Brain microvascular endothelial cell (primary cell): ENCODE measurements at regions not wholly inside any gene's neighbourhood (a gene's known extent, or its start where the extent isn't known, plus 50 kb on each side); places are given as distances from the start of the nearest gene placed in this dataset.
A peak's percentile ranks its signal among the peaks of the same experiment; 100 is the strongest.

Source experiments
- DNase-seq: peaks from one replicate; pipeline ENCODE4 v3.0.0-alpha.2; 2020
- H3K27ac ChIP-seq: fragments of 250-450 bp; sonication (Bioruptor Pico); 2 replicates; pipeline ENCODE4 v1.5.1; 2020; ENCODE audit warnings: mild to moderate bottlenecking, moderate library complexity
- H3K27me3 ChIP-seq: fragments of 250-450 bp; sonication (Bioruptor Pico); replicated peaks from 2 replicates; pipeline ENCODE4 v1.5.1; 2020; ENCODE audit warnings: mild to moderate bottlenecking
- H3K36me3 ChIP-seq: fragments of 250-450 bp; sonication (Bioruptor Pico); replicated peaks from 2 replicates; pipeline ENCODE4 v1.5.1; 2020; ENCODE audit warnings: mild to moderate bottlenecking
- H3K4me3 ChIP-seq: 2 replicates; pipeline ENCODE4 v1.5.1; 2011; ENCODE audit warnings: low read depth, mild to moderate bottlenecking, control low read depth, low read length, moderate library complexity
- CTCF ChIP-seq: IDR thresholded peaks from 2 replicates; pipeline ENCODE4 v1.5.1; 2011; ENCODE audit warnings: low read depth, mild to moderate bottlenecking, moderate library complexity, low read length, control low read depth, inconsistent platforms; ENCODE audit errors: missing control alignments
- in situ Hi-C: cut with HindIII; loops from 2 replicates; pipeline ENCODE4 v1.10.0; 2017; ENCODE audit warnings: low sequenced_read_pairs, low pct_ligation_motif_present

- no peaks in the 10 kb centered on the region for H3K36me3 ChIP-seq
- no peak overlapping the region for H3K4me3 ChIP-seq
- TF ChIP-seq CTCF: no peak
- in situ Hi-C loops: no loop called here
- no peak for DNase-seq
- no peak overlapping the region for H3K27ac ChIP-seq
- H3K27me3 ChIP-seq: no peaks in the 10 kb centered on the region
Observed at GRCh38 chr13:58889474-58889873, 1257.9 kb downstream of the PCDH17 start.

DNA sequence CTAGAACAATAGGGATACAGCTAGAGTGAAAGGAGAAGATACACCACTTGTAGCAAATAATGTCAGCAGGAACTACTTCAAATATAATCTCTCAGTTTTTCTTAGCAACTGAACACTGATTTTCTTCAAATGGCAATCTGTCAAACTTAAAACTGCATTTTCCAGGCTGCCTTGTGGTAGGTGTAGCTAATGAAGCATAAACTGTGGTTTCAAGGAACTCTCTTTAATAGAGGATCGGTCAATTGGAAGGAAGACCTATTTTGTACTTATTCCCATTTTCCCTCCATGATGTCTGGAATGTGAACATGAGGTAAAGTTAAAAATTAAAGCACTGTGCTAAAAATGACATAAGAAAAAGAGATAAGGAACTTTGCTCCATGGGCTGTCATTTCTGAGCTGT is 1261.9 kb downstream of the PCDH17 start:
- Histone ChIP-seq H3K27me3 (no peaks in the 10 kb centered on the region), H3K4me3 (no peak overlapping the region), H3K27ac (no peak overlapping the region), H3K36me3 (no peaks in the 10 kb centered on the region)
- DNase-seq: no peak
- no peak for TF ChIP-seq CTCF
- in situ Hi-C loops: no loop called here

DNA sequence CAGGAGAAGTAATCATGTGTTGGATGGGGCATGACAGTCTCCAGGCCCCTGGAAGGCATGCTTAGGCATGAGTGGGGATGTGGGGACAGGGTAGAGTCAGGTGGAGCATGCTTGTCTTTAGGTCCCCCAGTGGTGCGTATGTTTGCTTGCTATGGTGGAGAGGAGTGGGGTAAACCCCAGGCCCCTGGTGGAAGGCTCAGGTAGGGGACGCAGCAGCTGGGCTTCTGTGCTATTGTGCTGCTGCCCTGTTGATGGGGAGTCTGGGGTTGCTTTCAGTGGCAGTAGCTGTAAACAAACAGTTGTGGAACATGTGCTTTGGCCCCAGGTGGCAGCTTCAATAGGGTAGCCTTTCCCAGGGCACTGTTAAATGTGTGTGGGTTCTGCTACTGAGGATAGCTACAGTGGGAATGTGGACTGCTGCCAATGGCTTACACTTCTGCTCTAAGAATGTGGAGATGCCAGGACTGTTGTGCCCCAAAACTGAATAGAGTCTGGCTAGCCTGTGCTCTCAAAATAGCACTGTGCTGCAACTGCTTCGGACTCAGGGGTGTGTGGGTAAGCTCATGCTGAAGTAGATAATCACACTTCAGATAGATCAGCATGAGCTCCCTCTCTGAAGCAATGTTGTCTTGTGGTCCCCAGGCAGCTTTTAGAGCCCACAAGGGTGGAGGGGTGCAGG is 1257.3 kb downstream of the DIAPH3 start:
- Histone ChIP-seq H3K27me3 (no peaks in the 10 kb centered on the region), H3K27ac (no peak overlapping the region), H3K36me3 (no peaks in the 10 kb centered on the region), H3K4me3 (no peak overlapping the region)
- DNase-seq: no peak
- TF ChIP-seq CTCF: no peak
- in situ Hi-C loops: no loop called here

GRCh38 chr13:58907347-58907746 is 1256.4 kb downstream of the DIAPH3 start:
- Histone ChIP-seq H3K4me3 (no peak overlapping the region), H3K27me3 (no peaks in the 10 kb centered on the region), H3K36me3 (no peaks in the 10 kb centered on the region), H3K27ac (no peak overlapping the region)
- TF ChIP-seq CTCF: peak; percentile 7
- in situ Hi-C loops: no loop called here
- DNase-seq: no peak

- Histone ChIP-seq H3K27ac (no peak overlapping the region), H3K36me3 (no peaks in the 10 kb centered on the region), H3K4me3 (no peak overlapping the region), H3K27me3 (no peaks in the 10 kb centered on the region)
- no peak for DNase-seq
- in situ Hi-C loops: no loop called here
- no peak for TF ChIP-seq CTCF
Observed at GRCh38 chr13:58908019-58908679, 1255.6 kb downstream of the DIAPH3 start.

DNA sequence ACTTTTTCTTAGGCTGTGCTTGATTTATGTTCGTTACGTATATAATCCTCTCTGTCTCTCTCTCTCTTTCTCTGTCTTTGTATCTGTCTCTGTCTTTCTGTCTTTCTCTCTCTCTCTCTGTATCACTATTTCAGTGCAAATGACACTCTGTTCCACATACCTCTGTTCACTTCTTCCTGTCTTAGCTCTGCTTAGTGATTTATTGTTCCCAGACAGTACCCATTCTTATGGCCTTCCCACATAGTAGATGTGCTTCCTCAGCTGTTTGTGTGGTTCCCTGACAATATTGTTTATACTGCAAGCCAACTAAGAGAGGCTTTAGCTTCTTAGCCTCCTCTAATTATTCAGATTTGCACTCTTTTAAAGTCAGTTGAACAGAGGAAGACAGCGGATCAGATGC is 1244.2 kb downstream of the DIAPH3 start:
- no peak overlapping the region for H3K27ac ChIP-seq
- H3K27me3 ChIP-seq: no peaks in the 10 kb centered on the region
- no peak overlapping the region for H3K4me3 ChIP-seq
- no peak for TF ChIP-seq CTCF
- no peaks in the 10 kb centered on the region for H3K36me3 ChIP-seq
- DNase-seq: no peak
- in situ Hi-C loops: no loop called here
